A549 (cell line): ENCODE measurements at regions not wholly inside any gene's neighbourhood (a gene's known extent, or its start where the extent isn't known, plus 50 kb on each side); places are given as distances from the start of the nearest gene placed in this dataset.

Source experiments
- ATAC-seq, 2 experiments: fragments of 200-7000 bp in 1 of 2; fragments of >200 bp in 1 of 2; cut with Nextera tagmentation in 1 of 2; cut with Tn5 transposase in 1 of 2; 3 replicates each; pipeline versions ENCODE4 v1.8.0 to v1.9.1; 2018 to 2020; ENCODE audit warnings: mild to moderate bottlenecking in 1 of 2, moderate library complexity in 1 of 2
- CTCF ChIA-PET: fragments of 300-600 bp; sonication (Branson Sonifier 250); formaldehyde crosslinking; extraction: SDS; loops from one replicate; lab custom pipeline; 2021; ENCODE audit warnings: antibody characterized with exemption, inconsistent platforms; lab: Yijun Ruan, JAX
- POLR2A ChIA-PET: fragments of 350-600 bp; formaldehyde crosslinking; extraction: SDS; loops from one replicate; lab custom pipeline; 2021; ENCODE audit warnings: antibody characterized with exemption, inconsistent platforms; lab: Yijun Ruan, JAX
- DNase-seq, 2 experiments: peaks; one replicate each; pipeline versions ENCODE4 v3.0.0 to v3.0.0-alpha.2; 2011 to 2016; ENCODE audit warnings: low read depth in 1 of 2, low spot score in 1 of 2
- FAIRE-seq: peaks from 2 replicates; lab custom pipeline; 2011; peaks lifted over from hg19 to GRCh38; lab: Jason Lieb, UNC
- H3K27ac ChIP-seq, 2 experiments: fragments of >200 bp; sonication (Bioruptor Twin); formaldehyde crosslinking; 3 replicates each; pipeline ENCODE4 v1.5.1; 2016 to 2017
- H3K4me1 ChIP-seq: fragments of >200 bp; sonication (Bioruptor Twin); formaldehyde crosslinking; 3 replicates; pipeline ENCODE4 v1.6.1; 2016
- H3K4me2 ChIP-seq: fragments of >200 bp; sonication (Bioruptor Twin); formaldehyde crosslinking; 3 replicates; pipeline ENCODE4 v1.6.1; 2016
- H3K4me3 ChIP-seq: fragments of >200 bp; sonication (Bioruptor Twin); formaldehyde crosslinking; 3 replicates; pipeline ENCODE4 v1.5.1; 2016
- H3K9me3 ChIP-seq: fragments of >200 bp; sonication (Bioruptor Twin); formaldehyde crosslinking; 3 replicates; pipeline ENCODE4 v1.6.1; 2016
- BHLHE40 ChIP-seq: IDR thresholded peaks from 2 replicates; pipeline ENCODE4 v1.6.1; 2012; ENCODE audit warnings: low read depth, low read length, inconsistent platforms
- CBX2 ChIP-seq: fragments of 200-600 bp; sonication (generic); IDR thresholded peaks from 2 replicates; pipeline ENCODE4 v1.6.1; 2016; ENCODE audit warnings: low read depth, mild to moderate bottlenecking, borderline replicate concordance
- CHD4 ChIP-seq: fragments of 200-600 bp; sonication (generic); IDR thresholded peaks from 2 replicates; pipeline ENCODE4 v1.6.1; 2016; ENCODE audit warnings: antibody characterized with exemption, mild to moderate bottlenecking, borderline replicate concordance
- ELK1 ChIP-seq: fragments of 150-350 bp; IDR thresholded peaks from 2 replicates; pipeline ENCODE4 v1.6.1; 2014; ENCODE audit warnings: low read depth, mild to moderate bottlenecking, low read length
- ESRRA ChIP-seq: fragments of 150-350 bp; IDR thresholded peaks from 2 replicates; pipeline ENCODE4 v1.6.1; 2014; ENCODE audit warnings: mild to moderate bottlenecking, low read length, borderline replicate concordance
- HEYL ChIP-seq: fragments of 250-450 bp; sonication (Bioruptor Pico); IDR thresholded peaks from 2 replicates; pipeline ENCODE4 v1.8.0; 2021; ENCODE audit warnings: mild to moderate bottlenecking, moderate library complexity
- HOXB13 ChIP-seq: fragments of 250-450 bp; sonication (Bioruptor Pico); IDR thresholded peaks from 2 replicates; pipeline ENCODE4 v1.5.0; 2020; ENCODE audit warnings: low read depth, mild to moderate bottlenecking, moderate library complexity
- HOXB5 ChIP-seq: fragments of 250-450 bp; sonication (Bioruptor Pico); IDR thresholded peaks from 2 replicates; pipeline ENCODE4 v1.5.0; 2020; ENCODE audit warnings: mild to moderate bottlenecking, moderate library complexity
- KDM5A ChIP-seq: fragments of 200-600 bp; sonication (generic); IDR thresholded peaks from 2 replicates; pipeline ENCODE4 v1.6.1; 2016; ENCODE audit warnings: antibody characterized with exemption, mild to moderate bottlenecking
- MAFK ChIP-seq: fragments of 450-650 bp; IDR thresholded peaks from 2 replicates; pipeline ENCODE4 v1.6.1; 2014; ENCODE audit not compliant: partially characterized antibody
- MAZ ChIP-seq: fragments of 150-350 bp; IDR thresholded peaks from 2 replicates; pipeline ENCODE4 v1.6.1; 2014; ENCODE audit warnings: antibody characterized with exemption, low read depth, low read length, borderline replicate concordance
- NFE2L2 ChIP-seq: fragments of 150-350 bp; conservative IDR thresholded peaks from 2 replicates; pipeline ENCODE4 v1.6.1; 2014; ENCODE audit warnings: low read length
- NR3C1 ChIP-seq: fragments of >200 bp; sonication (Bioruptor Twin); formaldehyde crosslinking; IDR thresholded peaks from 3 replicates; pipeline ENCODE4 v1.6.1; 2017
- PBX3 ChIP-seq: IDR thresholded peaks from 2 replicates; pipeline ENCODE4 v1.6.1; 2012
- POLR2AphosphoS2 ChIP-seq: conservative IDR thresholded peaks from 2 replicates; pipeline ENCODE4 v1.6.1; 2012; ENCODE audit warnings: low read length, improper control_type of control experiment, inconsistent platforms
- RAD21 ChIP-seq, 2 experiments: fragments of >200 bp in 1 of 2; sonication (Bioruptor Twin) in 1 of 2; formaldehyde crosslinking in 1 of 2; IDR thresholded peaks in 1 of 2; conservative IDR thresholded peaks in 1 of 2; 2 replicates in 1 of 2; 3 replicates in 1 of 2; pipeline ENCODE4 v1.6.1; 2012 to 2018; ENCODE audit warnings: inconsistent platforms in 1 of 2
- USF2 ChIP-seq: fragments of 450-650 bp; IDR thresholded peaks from 2 replicates; pipeline ENCODE4 v1.6.1; 2014; ENCODE audit warnings: antibody characterized with exemption
- ZSCAN20 ChIP-seq: fragments of 250-450 bp; sonication (Bioruptor Pico); IDR thresholded peaks from 2 replicates; pipeline ENCODE4 v1.8.0; 2022; ENCODE audit warnings: mild to moderate bottlenecking, moderate library complexity
- whole genome bisulfite sequencing: methylation state at CpG from one replicate; pipeline ENCODE4 v1.1.6; 2017; ENCODE audit errors: missing lambda C conversion rate; 5-methylcytosine and 5-hydroxymethylcytosine counted together

GRCh38 chr18:11251891-11252270 is 102.5 kb upstream of the PIEZO2 start:
- TF ChIP-seq CHD4 (no peak), HOXB13 (CRISPR knock-in tag) (no peak)

GRCh38 chr18:11251229-11251890 is 102.0 kb upstream of the PIEZO2 start:
- TF ChIP-seq ESRRA: no peak
- TF ChIP-seq, all 56 proteins: peak for 0
- no peak overlapping the region for H3K4me3 ChIP-seq
- ChIA-PET CTCF (no interaction called here), POLR2A (no interaction called here)
- no peak overlapping the region for H3K4me2 ChIP-seq
- no peak for ATAC-seq
- no peak overlapping the region for H3K27ac ChIP-seq
- DNase-seq: no peak
- H3K9me3 ChIP-seq: no peaks in the 10 kb centered on the region
- WGBS: 6% methylated on average over 2 of the region's 2 CpGs
- H3K4me1 ChIP-seq: no peaks in the 10 kb centered on the region
- FAIRE-seq: no peak

More at GRCh38 chr18:11251891-11252270, 102.5 kb upstream of the PIEZO2 start:
- WGBS: 39% methylated on average over 2 of the region's 2 CpGs
- no peak overlapping the region for H3K4me2 ChIP-seq
- DNase-seq: no peak
- H3K4me1 ChIP-seq: no peaks in the 10 kb centered on the region
- ChIA-PET CTCF (no interaction called here), POLR2A (no interaction called here)
- H3K27ac ChIP-seq: no peak overlapping the region
- no peak for ATAC-seq
- no peak for FAIRE-seq
- H3K9me3 ChIP-seq: no peaks in the 10 kb centered on the region
- H3K4me3 ChIP-seq: no peak overlapping the region

- CTCF ChIA-PET: no interaction called here
Measured at GRCh38 chr18:11249391-11249790, 100.0 kb upstream of the PIEZO2 start.

GRCh38 chr18:11247381-11247970 is 98.1 kb upstream of the PIEZO2 start:
- Histone ChIP-seq H3K27ac (no peak overlapping the region), H3K9me3 (no peaks in the 10 kb centered on the region), H3K4me1 (no peaks in the 10 kb centered on the region), H3K4me3 (no peak overlapping the region), H3K4me2 (no peak overlapping the region)
- ATAC-seq (no peak), FAIRE-seq (no peak), DNase-seq (no peak)
- POLR2A ChIA-PET: no interaction called here
- CTCF ChIA-PET: no interaction called here
- TF ChIP-seq PBX3 (no peak), USF2 (no peak), MAFK (no peak), CBX2 (no peak), ELK1 (no peak), HOXB5 (CRISPR knock-in tag) (no peak), HEYL (CRISPR knock-in tag) (no peak), POLR2AphosphoS2 (no peak), NR3C1 (no peak), RAD21 (conservative IDR thresholded peaks at IDR 0.05 in 1 of 2, IDR thresholded peaks at IDR 0.05 in 1 of 2) (no peak), KDM5A (no peak), NFE2L2 (no peak), BHLHE40 (no peak), ZSCAN20 (no peak), MAZ (no peak)

More at GRCh38 chr18:11249391-11249790, 100.0 kb upstream of the PIEZO2 start:
- no peak overlapping the region for H3K4me3 ChIP-seq
- POLR2A ChIA-PET: no interaction called here
- no peak overlapping the region for H3K27ac ChIP-seq
- no peaks in the 10 kb centered on the region for H3K4me1 ChIP-seq
- FAIRE-seq (no peak), DNase-seq (no peak)
- no peaks in the 10 kb centered on the region for H3K9me3 ChIP-seq
- no peak overlapping the region for H3K4me2 ChIP-seq
- 3% methylated on average over 2 of the region's 2 CpGs for WGBS
- TF ChIP-seq USF2: no peak
- TF ChIP-seq MAFK: peak; percentile 3
- TF ChIP-seq, all 56 proteins: peak for 1
- ATAC-seq: no peak
